HCT116 (cell line): ENCODE measurements at regions not wholly inside any gene's neighbourhood (a gene's known extent, or its start where the extent isn't known, plus 50 kb on each side); places are given as distances from the start of the nearest gene placed in this dataset.

Source experiments
- ATAC-seq: fragments of 200-7000 bp; cut with Tn5 transposase; 2 replicates; pipeline ENCODE4 v1.9.1; 2020; ENCODE audit warnings: mild to moderate bottlenecking, moderate library complexity
- BruUV-seq: library from RNA; stranded (reverse); fragments of 400-500 nt; replicated peaks from 2 replicates; lab custom pipeline; 2021; lab: Mats Ljungman, UMichigan
- CTCF ChIA-PET: fragments of 300-600 bp; sonication (Branson Sonifier 250); formaldehyde crosslinking; loops from one replicate; lab custom pipeline; 2021; ENCODE audit warnings: antibody characterized with exemption; lab: Charles Lee
- POLR2A ChIA-PET: fragments of 300-600, 350-600 bp; sonication (Branson Sonifier 250); formaldehyde crosslinking; loops from one replicate; lab custom pipeline; 2021; ENCODE audit warnings: antibody characterized with exemption; lab: Charles Lee
- RAD21 ChIA-PET, 2 experiments: fragments of 300-600 bp; sonication (Branson Sonifier 250); formaldehyde crosslinking; loops; one replicate each; lab custom pipeline; 2023; ENCODE audit warnings: low total read pairs in 2 of 2; ENCODE audit not compliant: uncharacterized antibody in 2 of 2, unreplicated experiment in 2 of 2, low non-redundant PET in 1 of 2; lab: Charles Lee
- DNase-seq: peaks from one replicate; pipeline ENCODE4 v3.0.0-alpha.2; 2010; ENCODE audit warnings: low read depth, low spot score
- H2AFZ ChIP-seq: fragments of 200-600 bp; shearing (Covaris generic), sonication (generic); 2 replicates; pipeline ENCODE4 v1.6.1; 2017; ENCODE audit warnings: low read depth, mixed run types, mixed read lengths, antibody characterized with exemption, low read length; ENCODE audit not compliant: poor library complexity, severe bottlenecking
- H3K27ac ChIP-seq: 2 replicates; pipeline ENCODE4 v1.5.1; 2012; ENCODE audit warnings: low read depth, low read length
- H3K27me3 ChIP-seq: fragments of 200-600 bp; sonication (generic); 2 replicates; pipeline ENCODE4 v1.6.1; 2016; ENCODE audit warnings: mixed run types, low read length, mixed read lengths; ENCODE audit not compliant: insufficient read depth
- H3K36me3 ChIP-seq, 2 experiments: fragments of 200-500 bp in 1 of 2; fragments of 200-600 bp in 1 of 2; sonication (Bioruptor generic) in 1 of 2; sonication (generic) in 1 of 2; 2 replicates each; pipeline versions ENCODE4 v1.5.1 to v1.6.1; 2014 to 2016; ENCODE audit warnings: low read length in 2 of 2, inconsistent platforms in 1 of 2, mixed read lengths in 1 of 2, mixed run types in 1 of 2; ENCODE audit not compliant: insufficient read depth in 2 of 2, control insufficient read depth in 1 of 2
- H3K4me1 ChIP-seq, 2 experiments: fragments of 200-600 bp in 1 of 2; sonication (generic) in 1 of 2; 2 replicates each; pipeline versions ENCODE4 v1.5.1 to v1.6.1; 2012 to 2017; ENCODE audit warnings: low read length in 2 of 2, inconsistent platforms in 1 of 2, mild to moderate bottlenecking in 1 of 2, mixed read lengths in 1 of 2, mixed run types in 1 of 2, moderate library complexity in 1 of 2; ENCODE audit not compliant: insufficient read depth in 2 of 2, control insufficient read depth in 1 of 2
- H3K4me2 ChIP-seq: fragments of 200-600 bp; sonication (generic); 2 replicates; pipeline ENCODE4 v1.6.1; 2017; ENCODE audit warnings: mixed run types, low read length, mixed read lengths
- H3K4me3 ChIP-seq, 2 experiments: fragments of 200-600 bp in 1 of 2; sonication (generic) in 1 of 2; replicated peaks in 1 of 2; 2 replicates each; pipeline ENCODE4 v1.5.1; 2011 to 2016; ENCODE audit warnings: low read length in 2 of 2, control low read depth in 1 of 2, low read depth in 1 of 2, mild to moderate bottlenecking in 1 of 2, mixed read lengths in 1 of 2, mixed run types in 1 of 2
- H3K79me2 ChIP-seq: fragments of 200-600 bp; sonication (generic); 2 replicates; pipeline ENCODE4 v1.6.1; 2017; ENCODE audit warnings: mild to moderate bottlenecking, mixed run types, low read length, moderate library complexity, mixed read lengths; ENCODE audit not compliant: insufficient read depth
- H3K9ac ChIP-seq: fragments of 200-600 bp; sonication (generic); 2 replicates; pipeline ENCODE4 v1.6.1; 2016; ENCODE audit warnings: low read length, mixed read lengths
- H3K9me2 ChIP-seq: fragments of 200-600 bp; sonication (generic), shearing (Covaris generic); 2 replicates; pipeline ENCODE4 v1.6.1; 2017; ENCODE audit warnings: mixed run types, mild to moderate bottlenecking, moderate library complexity; ENCODE audit not compliant: insufficient read depth
- H3K9me3 ChIP-seq, 2 experiments: fragments of 200-500 bp in 1 of 2; fragments of 200-600 bp in 1 of 2; sonication (Bioruptor generic) in 1 of 2; sonication (generic) in 1 of 2; 2 replicates each; pipeline ENCODE4 v1.6.1; 2014 to 2017; ENCODE audit warnings: low read length in 2 of 2, mixed read lengths in 2 of 2, inconsistent platforms in 1 of 2, low read depth in 1 of 2, mild to moderate bottlenecking in 1 of 2, mixed run types in 1 of 2, moderate library complexity in 1 of 2; ENCODE audit not compliant: control insufficient read depth in 1 of 2, insufficient read depth in 1 of 2
- H4K20me1 ChIP-seq: fragments of 200-600 bp; sonication (generic), shearing (Covaris generic); 2 replicates; pipeline ENCODE4 v1.6.1; 2017; ENCODE audit warnings: mixed run types, mild to moderate bottlenecking, moderate library complexity; ENCODE audit not compliant: insufficient read depth
- CBX3 ChIP-seq: IDR thresholded peaks from 2 replicates; pipeline ENCODE4 v1.6.1; 2012; ENCODE audit warnings: low read depth
- CEBPB ChIP-seq: IDR thresholded peaks from 2 replicates; pipeline ENCODE4 v1.6.1; 2012; ENCODE audit warnings: low read depth
- EGR1 ChIP-seq: IDR thresholded peaks from 2 replicates; pipeline ENCODE4 v1.6.1; 2012; ENCODE audit warnings: low read depth
- ELF1 ChIP-seq: IDR thresholded peaks from 2 replicates; pipeline ENCODE4 v1.6.1; 2012; ENCODE audit warnings: low read depth, borderline replicate concordance
- FOSL1 ChIP-seq: IDR thresholded peaks from 2 replicates; pipeline ENCODE4 v1.6.1; 2012; ENCODE audit warnings: low read depth
- JUND ChIP-seq: IDR thresholded peaks from 2 replicates; pipeline ENCODE4 v1.6.1; 2012
- POLR2AphosphoS5 ChIP-seq: IDR thresholded peaks from 2 replicates; pipeline ENCODE4 v1.6.1; 2011; ENCODE audit warnings: mild to moderate bottlenecking, low read depth, low read length, moderate library complexity
- RAD21 ChIP-seq: IDR thresholded peaks from 2 replicates; pipeline ENCODE4 v1.6.1; 2012; ENCODE audit warnings: low read depth, mild to moderate bottlenecking
- SIN3A ChIP-seq: IDR thresholded peaks from 2 replicates; pipeline ENCODE4 v1.6.1; 2012; ENCODE audit warnings: low read depth
- SP1 ChIP-seq: IDR thresholded peaks from 2 replicates; pipeline ENCODE4 v1.6.1; 2012; ENCODE audit warnings: low read depth
- TCF7L2 ChIP-seq: IDR thresholded peaks from 2 replicates; pipeline ENCODE4 v1.7.0; 2011; ENCODE audit warnings: borderline replicate concordance, inconsistent platforms; ENCODE audit not compliant: insufficient read depth, insufficient read length; ENCODE audit errors: extremely low read depth
- YY1 ChIP-seq: IDR thresholded peaks from 2 replicates; pipeline ENCODE4 v1.6.1; 2011; ENCODE audit warnings: low read length, low read depth, moderate library complexity, mild to moderate bottlenecking; ENCODE audit not compliant: insufficient replicate concordance; ENCODE audit errors: extremely low read depth
- ZFX ChIP-seq: fragments of 450-650 bp; IDR thresholded peaks from 2 replicates; pipeline ENCODE4 v1.6.1; 2017
- ZNF274 ChIP-seq: fragments of 200-500 bp; sonication (Bioruptor generic); IDR thresholded peaks from 2 replicates; pipeline ENCODE4 v1.6.1; 2014; ENCODE audit warnings: mild to moderate bottlenecking, low read depth, low read length, inconsistent platforms
- intact Hi-C: fragments of 100-400 bp; cut with micrococcal nuclease; formaldehyde crosslinking; loops from 2 replicates; pipeline ENCODE4 v1.10.0; 2022
- TF ChIP-seq, protein P1 (sequence below): IDR thresholded peaks from 2 replicates; pipeline ENCODE4 v1.6.1; 2012
- TF ChIP-seq, protein P2 (sequence below): IDR thresholded peaks from 2 replicates; pipeline ENCODE4 v1.6.1; 2012

DNA sequence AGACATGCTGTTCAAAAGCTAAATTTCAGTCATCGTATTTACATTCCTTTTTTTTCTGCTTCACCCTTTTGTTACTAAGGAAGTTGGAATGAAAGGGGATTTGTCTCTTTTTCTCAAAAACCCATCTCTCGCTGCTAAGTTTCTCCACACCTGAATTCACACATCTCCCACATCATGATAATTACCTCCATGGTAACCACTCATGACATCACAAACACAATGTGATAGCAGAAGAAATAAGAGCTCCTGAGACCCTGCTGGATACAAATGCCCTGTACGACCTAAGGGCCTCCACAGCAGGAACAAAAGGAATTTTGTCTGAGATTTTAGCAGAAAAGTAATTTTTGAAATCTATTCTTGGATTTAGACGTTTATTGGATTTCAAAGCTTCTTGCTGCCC lies 82.6 kb upstream of the GNAO1 start:
- no peak for TF ChIP-seq CEBPB
- TF ChIP-seq JUND, result no peak
- TF ChIP-seq RAD21, result no peak
- no peak for TF ChIP-seq SP1
- TF ChIP-seq SIN3A, result no peak
- TF ChIP-seq, protein P1, sequence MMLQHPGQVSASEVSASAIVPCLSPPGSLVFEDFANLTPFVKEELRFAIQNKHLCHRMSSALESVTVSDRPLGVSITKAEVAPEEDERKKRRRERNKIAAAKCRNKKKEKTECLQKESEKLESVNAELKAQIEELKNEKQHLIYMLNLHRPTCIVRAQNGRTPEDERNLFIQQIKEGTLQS, result no peak
- TF ChIP-seq EGR1, result no peak
- no peak for TF ChIP-seq YY1
- no peak for TF ChIP-seq ELF1
- TF ChIP-seq POLR2AphosphoS5, result no peak
- TF ChIP-seq, protein P2, sequence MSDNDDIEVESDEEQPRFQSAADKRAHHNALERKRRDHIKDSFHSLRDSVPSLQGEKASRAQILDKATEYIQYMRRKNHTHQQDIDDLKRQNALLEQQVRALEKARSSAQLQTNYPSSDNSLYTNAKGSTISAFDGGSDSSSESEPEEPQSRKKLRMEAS, result no peak
- no peak for TF ChIP-seq ZFX
- no peak for TF ChIP-seq FOSL1
- TF ChIP-seq TCF7L2, result no peak
- no peak for TF ChIP-seq ZNF274
- no peak for TF ChIP-seq CBX3
- CTCF ChIA-PET, result no interaction called here
- H3K4me3 ChIP-seq, result no peak overlapping the region
- peaks cover 33% of the 10 kb centered on the region; the same call in 1 of the 2 replicates for H3K27me3 ChIP-seq
- H3K79me2 ChIP-seq, result no peaks in the 10 kb centered on the region
- no peak overlapping the region for H3K4me2 ChIP-seq
- DNase-seq, result no peak
- no peak for ATAC-seq
- no peak overlapping the region for H2AFZ ChIP-seq
- no peaks in the 10 kb centered on the region for H3K9me2 ChIP-seq
- H3K27ac ChIP-seq, result no peak overlapping the region
- H3K4me1 ChIP-seq, result no peaks in the 10 kb centered on the region
- POLR2A ChIA-PET, result no interaction called here
- RAD21 ChIA-PET, result no interaction called here
- no peaks in the 10 kb centered on the region for H4K20me1 ChIP-seq
- no peaks in the 10 kb centered on the region for H3K9me3 ChIP-seq
- H3K9ac ChIP-seq, result no peak overlapping the region
- intact Hi-C loops, result no loop called here
- no peaks in the 10 kb centered on the region for H3K36me3 ChIP-seq
- no TSS peak for BruUV-seq
